HEK293 (cell line): ENCODE measurements at regions not wholly inside any gene's neighbourhood (a gene's known extent, or its start where the extent isn't known, plus 50 kb on each side); places are given as distances from the start of the nearest gene placed in this dataset.

Experiments
- CTCF ChIA-PET: fragments of 350-600 bp; formaldehyde crosslinking; extraction: SDS; loops from one replicate; lab custom pipeline; 2021; ENCODE audit warnings: antibody characterized with exemption; lab: Yijun Ruan, JAX
- POLR2A ChIA-PET: fragments of 300-600 bp; formaldehyde crosslinking; extraction: SDS; loops from one replicate; lab custom pipeline; 2020; ENCODE audit warnings: antibody characterized with exemption, inconsistent platforms; lab: Yijun Ruan, JAX
- H3K27ac ChIP-seq: fragments of 200-500 bp; sonication (Bioruptor generic); 2 replicates; pipeline ENCODE4 v1.5.1; 2014; ENCODE audit warnings: low read depth, low read length, control low read depth, inconsistent platforms; ENCODE audit errors: extremely low read depth
- H3K36me3 ChIP-seq, 2 experiments: fragments of 200-500 bp in 1 of 2; sonication (Bioruptor generic) in 1 of 2; 1 replicate in 1 of 2; 2 replicates in 1 of 2; pipeline ENCODE4 v1.5.1; 2014 to 2017; ENCODE audit warnings: inconsistent platforms in 2 of 2, low read length in 2 of 2; ENCODE audit not compliant: control insufficient read depth in 2 of 2, insufficient read depth in 1 of 2
- H3K4me1 ChIP-seq: fragments of 200-500 bp; sonication (Bioruptor generic); 2 replicates; pipeline ENCODE4 v1.5.1; 2014; ENCODE audit warnings: mild to moderate bottlenecking, low read length, inconsistent platforms; ENCODE audit not compliant: control insufficient read depth, insufficient read depth
- H3K4me3 ChIP-seq: 2 replicates; pipeline ENCODE4 v1.5.1; 2011; ENCODE audit warnings: low read depth, mild to moderate bottlenecking, control low read depth, low read length, moderate library complexity
- H3K9me3 ChIP-seq: fragments of 200-500 bp; sonication (Bioruptor generic); 2 replicates; pipeline ENCODE4 v1.5.1; 2014; ENCODE audit warnings: low read depth, low read length, inconsistent platforms; ENCODE audit not compliant: control insufficient read depth, insufficient read depth
- GLI2 ChIP-seq: fragments of 450-650 bp; formaldehyde crosslinking; IDR thresholded peaks from 2 replicates; pipeline ENCODE4; 2017; ENCODE audit warnings: missing biosample characterization, missing genetic modification characterization, low read depth, borderline replicate concordance
- GLIS1 ChIP-seq: fragments of 450-650 bp; formaldehyde crosslinking; IDR thresholded peaks from 2 replicates; pipeline ENCODE4 v1.5.1; 2016; ENCODE audit warnings: missing biosample characterization, missing genetic modification characterization
- ZEB2 ChIP-seq: fragments of 450-650 bp; formaldehyde crosslinking; IDR thresholded peaks from 2 replicates; pipeline ENCODE4 v1.5.1; 2016; ENCODE audit warnings: missing biosample characterization, missing genetic modification characterization
- ZNF2 ChIP-seq: fragments of 450-650 bp; formaldehyde crosslinking; IDR thresholded peaks from 2 replicates; pipeline ENCODE4 v1.5.1; 2016; ENCODE audit warnings: missing biosample characterization, missing genetic modification characterization
- ZNF214 ChIP-seq: fragments of 450-650 bp; formaldehyde crosslinking; IDR thresholded peaks from 2 replicates; pipeline ENCODE4 v1.5.1; 2017; ENCODE audit warnings: missing biosample characterization, mild to moderate bottlenecking, missing genetic modification characterization, borderline replicate concordance
- ZNF274 ChIP-seq, 2 experiments: fragments of 200-500 bp in 1 of 2; fragments of 450-650 bp in 1 of 2; sonication (Bioruptor generic) in 1 of 2; formaldehyde crosslinking in 1 of 2; IDR thresholded peaks; 2 replicates each; pipeline versions ENCODE4 v1.5.1 to v1.6.1; 2014 to 2016; ENCODE audit warnings: borderline replicate concordance in 1 of 2, inconsistent platforms in 1 of 2, low read length in 1 of 2, missing biosample characterization in 1 of 2, missing genetic modification characterization in 1 of 2
- ZNF292 ChIP-seq: fragments of 450-650 bp; formaldehyde crosslinking; IDR thresholded peaks from 2 replicates; pipeline ENCODE4 v1.5.1; 2016; ENCODE audit warnings: low read depth, missing biosample characterization, missing genetic modification characterization, borderline replicate concordance
- ZNF561 ChIP-seq: fragments of 450-650 bp; IDR thresholded peaks from 2 replicates; pipeline ENCODE4 v1.5.1; 2018; ENCODE audit warnings: missing biosample characterization, missing genetic modification characterization, borderline replicate concordance
- ZNF621 ChIP-seq: fragments of 450-650 bp; formaldehyde crosslinking; IDR thresholded peaks from 2 replicates; pipeline ENCODE4 v1.5.1; 2017; ENCODE audit warnings: missing biosample characterization, missing genetic modification characterization
- ZNF629 ChIP-seq: fragments of 450-650 bp; formaldehyde crosslinking; IDR thresholded peaks from 2 replicates; pipeline ENCODE4 v1.5.1; 2017; ENCODE audit warnings: missing biosample characterization, missing genetic modification characterization
- ZNF692 ChIP-seq: fragments of 450-650 bp; formaldehyde crosslinking; IDR thresholded peaks from 2 replicates; pipeline ENCODE4 v1.5.1; 2016; ENCODE audit warnings: missing biosample characterization, missing genetic modification characterization
- ZNF707 ChIP-seq: fragments of 450-650 bp; formaldehyde crosslinking; IDR thresholded peaks from 2 replicates; pipeline ENCODE4 v1.5.1; 2016; ENCODE audit warnings: missing biosample characterization, missing genetic modification characterization
- ZNF843 ChIP-seq: fragments of 450-650 bp; formaldehyde crosslinking; IDR thresholded peaks from 2 replicates; pipeline ENCODE4 v1.5.1; 2016; ENCODE audit warnings: missing biosample characterization, missing genetic modification characterization
- TF ChIP-seq, protein P1 (sequence below): fragments of 450-650 bp; formaldehyde crosslinking; IDR thresholded peaks from 2 replicates; pipeline ENCODE4 v1.5.1; 2016; ENCODE audit warnings: missing biosample characterization, missing genetic modification characterization
- TF ChIP-seq, protein P2 (sequence below): fragments of 450-650 bp; formaldehyde crosslinking; IDR thresholded peaks from 2 replicates; pipeline ENCODE4 v1.5.1; 2017; ENCODE audit warnings: missing biosample characterization, missing genetic modification characterization

DNA sequence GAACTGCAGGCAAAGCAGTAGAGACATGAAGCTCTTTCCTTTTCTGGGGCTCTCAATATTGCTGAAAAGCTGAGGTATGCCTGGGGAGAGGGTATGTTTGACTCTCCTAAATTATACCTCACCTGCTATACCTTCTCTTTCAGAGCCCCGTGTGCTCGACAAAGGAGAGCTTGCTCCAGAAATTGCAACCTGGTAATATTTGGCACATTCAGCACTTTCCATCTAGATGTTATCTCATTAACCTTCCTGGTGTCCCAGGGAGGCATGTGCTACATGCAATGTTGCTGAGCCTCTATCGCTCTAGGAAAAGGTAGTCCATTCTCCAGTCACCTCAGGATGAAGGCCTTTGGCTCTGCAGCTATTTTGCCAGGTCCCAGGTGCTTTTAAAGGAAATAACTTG, 78.5 kb upstream of the ZSWIM6 start:
- Histone ChIP-seq H3K4me3 (no peak overlapping the region), H3K36me3 (no peaks in the 10 kb centered on the region), H3K9me3 (no peaks in the 10 kb centered on the region), H3K4me1 (no peaks in the 10 kb centered on the region), H3K27ac (no peak overlapping the region)
- ChIA-PET POLR2A (no interaction called here), CTCF (interaction anchor here (0.6 to 1.6 kb wide), 2 partner anchors 14 to 27 kb away, joined by 3 to 5 read pairs; no protein-coding TSS in a partner anchor)
- TF ChIP-seq ZNF561 (tag by site-specific recombination) (no peak), GLI2 (tag by site-specific recombination) (no peak), GLIS1 (tag by site-specific recombination) (no peak), ZNF843 (tag by site-specific recombination) (no peak), ZNF707 (tag by site-specific recombination) (no peak), ZNF692 (tag by site-specific recombination) (no peak)

DNA sequence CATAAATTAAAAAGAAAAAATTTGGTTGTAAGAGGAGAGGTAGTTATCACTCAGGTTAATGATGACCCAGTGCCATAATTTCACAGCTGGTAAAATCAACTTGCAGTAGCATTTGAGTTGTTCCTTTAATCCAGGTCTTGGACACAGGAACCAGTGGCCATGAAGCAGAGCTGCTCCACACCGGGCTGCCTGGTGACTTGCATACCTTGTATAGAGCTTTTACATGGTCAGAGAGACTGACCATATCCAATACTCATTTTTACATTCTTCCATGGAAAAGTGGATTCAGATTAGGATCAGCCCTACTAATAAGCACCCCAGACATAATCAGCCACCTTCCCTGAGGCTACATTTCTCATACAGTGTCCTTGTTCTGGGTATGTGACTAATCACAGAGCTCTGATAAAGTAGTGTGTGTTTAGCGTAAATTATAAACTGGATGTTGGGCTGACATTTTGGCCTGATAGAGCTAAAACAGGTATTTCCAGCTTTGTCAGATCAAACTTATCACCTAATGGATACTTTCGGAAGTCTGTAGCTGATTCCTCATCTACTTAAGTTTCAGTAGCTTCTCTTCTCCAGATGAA, 77.0 kb upstream of the ZSWIM6 start:
- Histone ChIP-seq H3K9me3 (no peaks in the 10 kb centered on the region), H3K4me3 (no peak overlapping the region), H3K27ac (no peak overlapping the region), H3K36me3 (no peaks in the 10 kb centered on the region), H3K4me1 (no peaks in the 10 kb centered on the region)
- CTCF ChIA-PET: no interaction called here
- POLR2A ChIA-PET: interaction anchor here (0.6 kb wide), 1 partner anchor 11 kb away, joined by 4 read pairs; no protein-coding TSS in a partner anchor
- TF ChIP-seq ZNF621 (tag by site-specific recombination) (no peak), ZNF274 (IDR thresholded peaks at IDR 0.05; ENCODE audit: low read length) (no peak), ZNF274 (tag by site-specific recombination; IDR thresholded peaks at IDR 0.05; ENCODE audit: borderline replicate concordance) (no peak), ZNF629 (no peak), ZEB2 (tag by site-specific recombination) (no peak), ZNF2 (tag by site-specific recombination) (no peak)

- POLR2A ChIA-PET: interaction anchor here (0.6 to 0.7 kb wide), 2 partner anchors 40 to 57 kb away, joined by 3 read pairs; no protein-coding TSS in a partner anchor
- H3K9me3 ChIP-seq: no peaks in the 10 kb centered on the region
- H3K4me1 ChIP-seq: no peaks in the 10 kb centered on the region
- H3K36me3 ChIP-seq: no peaks in the 10 kb centered on the region
- TF ChIP-seq, protein P1, sequence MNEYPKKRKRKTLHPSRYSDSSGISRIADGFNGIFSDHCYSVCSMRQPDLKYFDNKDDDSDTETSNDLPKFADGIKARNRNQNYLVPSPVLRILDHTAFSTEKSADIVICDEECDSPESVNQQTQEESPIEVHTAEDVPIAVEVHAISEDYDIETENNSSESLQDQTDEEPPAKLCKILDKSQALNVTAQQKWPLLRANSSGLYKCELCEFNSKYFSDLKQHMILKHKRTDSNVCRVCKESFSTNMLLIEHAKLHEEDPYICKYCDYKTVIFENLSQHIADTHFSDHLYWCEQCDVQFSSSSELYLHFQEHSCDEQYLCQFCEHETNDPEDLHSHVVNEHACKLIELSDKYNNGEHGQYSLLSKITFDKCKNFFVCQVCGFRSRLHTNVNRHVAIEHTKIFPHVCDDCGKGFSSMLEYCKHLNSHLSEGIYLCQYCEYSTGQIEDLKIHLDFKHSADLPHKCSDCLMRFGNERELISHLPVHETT (tag by site-specific recombination): no peak
- no peak for TF ChIP-seq ZNF214 (tag by site-specific recombination)
- TF ChIP-seq, protein P2, sequence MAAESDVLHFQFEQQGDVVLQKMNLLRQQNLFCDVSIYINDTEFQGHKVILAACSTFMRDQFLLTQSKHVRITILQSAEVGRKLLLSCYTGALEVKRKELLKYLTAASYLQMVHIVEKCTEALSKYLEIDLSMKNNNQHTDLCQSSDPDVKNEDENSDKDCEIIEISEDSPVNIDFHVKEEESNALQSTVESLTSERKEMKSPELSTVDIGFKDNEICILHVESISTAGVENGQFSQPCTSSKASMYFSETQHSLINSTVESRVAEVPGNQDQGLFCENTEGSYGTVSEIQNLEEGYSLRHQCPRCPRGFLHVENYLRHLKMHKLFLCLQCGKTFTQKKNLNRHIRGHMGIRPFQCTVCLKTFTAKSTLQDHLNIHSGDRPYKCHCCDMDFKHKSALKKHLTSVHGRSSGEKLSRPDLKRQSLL: no peak
- no peak for TF ChIP-seq ZNF292 (tag by site-specific recombination)
- no peak overlapping the region for H3K27ac ChIP-seq
- H3K4me3 ChIP-seq: no peak overlapping the region
- CTCF ChIA-PET: no interaction called here
Measured at GRCh38 chr5:61256474-61256873, 75.6 kb upstream of the ZSWIM6 start.
